ENCODE measurements at regions not wholly inside any gene's neighbourhood (a gene's known extent, or its start where the extent isn't known, plus 50 kb on each side); places are given as distances from the start of the nearest gene placed in this dataset.
"Not testable (repeated sequence)": the region's sequence is repeated elsewhere in the genome, so short reads cannot be mapped to it uniquely, and the experiment has no call there.

- TF ChIP-seq FOXM1 (IDR thresholded peaks at IDR 0.05; ENCODE audit: borderline replicate concordance); SP1 (IDR thresholded peaks at IDR 0.05); PKNOX1 (IDR thresholded peaks at IDR 0.05); LEF1 (IDR thresholded peaks at IDR 0.05; ENCODE audit: borderline replicate concordance); FOXK2 (IDR thresholded peaks at IDR 0.05); ELF4 (IDR thresholded peaks at IDR 0.05); NFRKB (IDR thresholded peaks at IDR 0.05); BHLHE40 (IDR thresholded peaks at IDR 0.05; ENCODE audit: borderline replicate concordance); CTBP1 (IDR thresholded peaks at IDR 0.05; ENCODE audit: borderline replicate concordance); SUZ12 (IDR thresholded peaks at IDR 0.05); ZNF384 (IDR thresholded peaks at IDR 0.05); HDGF (IDR thresholded peaks at IDR 0.05; ENCODE audit: borderline replicate concordance); ARNT (IDR thresholded peaks at IDR 0.05): not testable (repeated sequence)
Observed at GRCh38 chr7:65563333-65563732, 189.7 kb downstream of the ZNF92 start.

Measured in HEK293T (cell line).